HEK293 (cell line): ENCODE measurements at regions not wholly inside any gene's neighbourhood (a gene's known extent, or its start where the extent isn't known, plus 50 kb on each side); places are given as distances from the start of the nearest gene placed in this dataset.

ENCODE experiments used
- CTCF ChIP-seq: fragments of 450-650 bp; formaldehyde crosslinking; IDR thresholded peaks from 2 replicates; pipeline ENCODE4 v1.5.1; 2016; ENCODE audit warnings: missing biosample characterization, missing genetic modification characterization
- HIC1 ChIP-seq: fragments of 450-650 bp; formaldehyde crosslinking; IDR thresholded peaks from 2 replicates; pipeline ENCODE4 v1.5.1; 2016; ENCODE audit warnings: missing biosample characterization, missing genetic modification characterization
- PRDM4 ChIP-seq: fragments of 450-650 bp; formaldehyde crosslinking; IDR thresholded peaks from 2 replicates; pipeline ENCODE4 v1.5.1; 2017; ENCODE audit warnings: missing biosample characterization, missing genetic modification characterization
- REPIN1 ChIP-seq: fragments of 450-650 bp; formaldehyde crosslinking; IDR thresholded peaks from 2 replicates; pipeline ENCODE4 v1.5.1; 2017; ENCODE audit warnings: missing biosample characterization, missing genetic modification characterization, low read depth
- SP2 ChIP-seq: fragments of 450-650 bp; formaldehyde crosslinking; IDR thresholded peaks from 2 replicates; pipeline ENCODE4 v1.5.1; 2016; ENCODE audit warnings: missing biosample characterization, missing genetic modification characterization
- YY1 ChIP-seq: fragments of 450-650 bp; formaldehyde crosslinking; IDR thresholded peaks from 2 replicates; pipeline ENCODE4 v1.5.1; 2018; ENCODE audit warnings: missing biosample characterization, missing genetic modification characterization
- ZBTB11 ChIP-seq: fragments of 450-650 bp; formaldehyde crosslinking; conservative IDR thresholded peaks from 2 replicates; pipeline ENCODE4 v1.5.1; 2016; ENCODE audit warnings: low read depth, missing biosample characterization, missing genetic modification characterization
- ZNF157 ChIP-seq: fragments of 450-650 bp; formaldehyde crosslinking; IDR thresholded peaks from 2 replicates; pipeline ENCODE4 v1.5.1; 2016; ENCODE audit warnings: missing biosample characterization, missing genetic modification characterization
- ZNF26 ChIP-seq: fragments of 450-650 bp; formaldehyde crosslinking; IDR thresholded peaks from 2 replicates; pipeline ENCODE4 v1.5.1; 2016; ENCODE audit warnings: missing biosample characterization, missing genetic modification characterization
- ZNF302 ChIP-seq: fragments of 450-650 bp; formaldehyde crosslinking; IDR thresholded peaks from 2 replicates; pipeline ENCODE4 v1.5.1; 2016; ENCODE audit warnings: missing biosample characterization, missing genetic modification characterization, low read depth

- TF ChIP-seq ZNF157 (tag by site-specific recombination) (no peak), REPIN1 (tag by site-specific recombination) (no peak), HIC1 (tag by site-specific recombination) (no peak), CTCF (tag by site-specific recombination) (no peak), YY1 (tag by site-specific recombination) (no peak), PRDM4 (tag by site-specific recombination) (no peak), ZBTB11 (tag by site-specific recombination) (no peak), ZNF302 (tag by site-specific recombination) (no peak), ZNF26 (no peak), SP2 (tag by site-specific recombination) (no peak)
Measured at GRCh38 chr13:97849305-97849704, 104.2 kb upstream of the IPO5 start.
